ENCODE measurements at regions not wholly inside any gene's neighbourhood (a gene's known extent, or its start where the extent isn't known, plus 50 kb on each side); places are given as distances from the start of the nearest gene placed in this dataset.

- TF ChIP-seq CTCF (conservative IDR thresholded peaks at IDR 0.05 in 1 of 2, IDR thresholded peaks at IDR 0.05 in 1 of 2; ENCODE audit: low read depth in 1 of 2, low read length in 2 of 2), result no peak
- no peak for TF ChIP-seq EZH2 (IDR thresholded peaks at IDR 0.05; ENCODE audit: low read length, missing control alignments)
Observed at GRCh38 chr2:78644854-78645253, 380.6 kb upstream of the REG3G start.
